IMR-90 (cell line): ENCODE measurements at regions not wholly inside any gene's neighbourhood (a gene's known extent, or its start where the extent isn't known, plus 50 kb on each side); places are given as distances from the start of the nearest gene placed in this dataset.

Source experiments
- BHLHE40 ChIP-seq: fragments of 150-350 bp; IDR thresholded peaks from 2 replicates; pipeline ENCODE4 v1.6.1; 2016; ENCODE audit warnings: mild to moderate bottlenecking, low read depth, low read length
- CEBPB ChIP-seq: IDR thresholded peaks from 2 replicates; pipeline ENCODE4 v1.6.1; 2012; ENCODE audit warnings: low read depth, low read length, improper control_type of control experiment
- POLR2A ChIP-seq: IDR thresholded peaks from 2 replicates; pipeline ENCODE4 v1.6.1; 2012; ENCODE audit warnings: mild to moderate bottlenecking, low read depth, low read length
- RCOR1 ChIP-seq: IDR thresholded peaks from 2 replicates; pipeline ENCODE4 v1.6.1; 2012; ENCODE audit warnings: mild to moderate bottlenecking, low read length, improper control_type of control experiment; ENCODE audit not compliant: insufficient replicate concordance
- TF ChIP-seq, protein P1 (sequence below): conservative IDR thresholded peaks from 2 replicates; pipeline ENCODE4 v1.5.1; 2012; ENCODE audit warnings: mild to moderate bottlenecking, low read depth, low read length, improper control_type of control experiment

GRCh38 chr5:2602451-2603271, 148.8 kb downstream of the IRX2 start:
- TF ChIP-seq BHLHE40 (no peak), RCOR1 (no peak), POLR2A (no peak), CEBPB (no peak)
- TF ChIP-seq, protein P1, sequence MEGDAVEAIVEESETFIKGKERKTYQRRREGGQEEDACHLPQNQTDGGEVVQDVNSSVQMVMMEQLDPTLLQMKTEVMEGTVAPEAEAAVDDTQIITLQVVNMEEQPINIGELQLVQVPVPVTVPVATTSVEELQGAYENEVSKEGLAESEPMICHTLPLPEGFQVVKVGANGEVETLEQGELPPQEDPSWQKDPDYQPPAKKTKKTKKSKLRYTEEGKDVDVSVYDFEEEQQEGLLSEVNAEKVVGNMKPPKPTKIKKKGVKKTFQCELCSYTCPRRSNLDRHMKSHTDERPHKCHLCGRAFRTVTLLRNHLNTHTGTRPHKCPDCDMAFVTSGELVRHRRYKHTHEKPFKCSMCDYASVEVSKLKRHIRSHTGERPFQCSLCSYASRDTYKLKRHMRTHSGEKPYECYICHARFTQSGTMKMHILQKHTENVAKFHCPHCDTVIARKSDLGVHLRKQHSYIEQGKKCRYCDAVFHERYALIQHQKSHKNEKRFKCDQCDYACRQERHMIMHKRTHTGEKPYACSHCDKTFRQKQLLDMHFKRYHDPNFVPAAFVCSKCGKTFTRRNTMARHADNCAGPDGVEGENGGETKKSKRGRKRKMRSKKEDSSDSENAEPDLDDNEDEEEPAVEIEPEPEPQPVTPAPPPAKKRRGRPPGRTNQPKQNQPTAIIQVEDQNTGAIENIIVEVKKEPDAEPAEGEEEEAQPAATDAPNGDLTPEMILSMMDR: no peak
